Mammary epithelial cell (primary cell): ENCODE measurements at regions not wholly inside any gene's neighbourhood (a gene's known extent, or its start where the extent isn't known, plus 50 kb on each side); places are given as distances from the start of the nearest gene placed in this dataset.

Source experiments
- CTCF ChIP-seq, 2 donors: IDR thresholded peaks in 1 of 2; conservative IDR thresholded peaks in 1 of 2; 2 replicates each; pipeline ENCODE4 v1.5.1; 2011 to 2012; ENCODE audit warnings: inconsistent platforms in 2 of 2, low read length in 2 of 2, mild to moderate bottlenecking in 2 of 2, control low read depth in 1 of 2, low read depth in 1 of 2; ENCODE audit not compliant: insufficient read depth in 1 of 2; ENCODE audit errors: extremely low read depth in 1 of 2
- EZH2 ChIP-seq: IDR thresholded peaks from 2 replicates; pipeline ENCODE4 v1.6.1; 2012; ENCODE audit warnings: low read length, inconsistent platforms, borderline replicate concordance

GRCh38 chr22:47228767-47229166, 466.3 kb downstream of the TBC1D22A start:
- TF ChIP-seq CTCF (conservative IDR thresholded peaks at IDR 0.05 in 1 of 2, IDR thresholded peaks at IDR 0.05 in 1 of 2; ENCODE audit: extremely low read depth in 1 of 2, insufficient read depth in 1 of 2, low read depth in 1 of 2, low read length in 2 of 2) (no peak), EZH2 (no peak)
